Ishikawa (cell line): ENCODE measurements at regions not wholly inside any gene's neighbourhood (a gene's known extent, or its start where the extent isn't known, plus 50 kb on each side); places are given as distances from the start of the nearest gene placed in this dataset.

ENCODE experiments used
- CEBPB ChIP-seq: IDR thresholded peaks from 2 replicates; pipeline ENCODE4 v1.6.1; 2012
- CREB1 ChIP-seq: IDR thresholded peaks from 2 replicates; pipeline ENCODE4 v1.6.1; 2012; ENCODE audit warnings: low read depth
- EGR1 ChIP-seq: IDR thresholded peaks from 2 replicates; pipeline ENCODE4 v1.6.1; 2012
- EP300 ChIP-seq: IDR thresholded peaks from 2 replicates; pipeline ENCODE4 v1.6.1; 2012; ENCODE audit warnings: borderline replicate concordance
- FOXM1 ChIP-seq: IDR thresholded peaks from 2 replicates; pipeline ENCODE4 v1.6.1; 2012; ENCODE audit warnings: low read depth, borderline replicate concordance
- MAX ChIP-seq: IDR thresholded peaks from 2 replicates; pipeline ENCODE4 v1.6.1; 2012
- NFIC ChIP-seq: IDR thresholded peaks from 2 replicates; pipeline ENCODE4 v1.6.1; 2012
- RAD21 ChIP-seq: IDR thresholded peaks from 2 replicates; pipeline ENCODE4 v1.6.1; 2012; ENCODE audit warnings: low read depth
- REST ChIP-seq: IDR thresholded peaks from 2 replicates; pipeline ENCODE4 v1.6.1; 2012; ENCODE audit warnings: low read depth, mild to moderate bottlenecking
- TAF1 ChIP-seq: IDR thresholded peaks from 2 replicates; pipeline ENCODE4 v1.6.1; 2012; ENCODE audit warnings: low read depth, mild to moderate bottlenecking
- TCF12 ChIP-seq: IDR thresholded peaks from 2 replicates; pipeline ENCODE4 v1.6.1; 2012; ENCODE audit warnings: low read depth
- TEAD4 ChIP-seq: IDR thresholded peaks from 2 replicates; pipeline ENCODE4 v1.6.1; 2012
- YY1 ChIP-seq: IDR thresholded peaks from 2 replicates; pipeline ENCODE4 v1.6.1; 2012; ENCODE audit warnings: low read depth
- ZBTB7A ChIP-seq: IDR thresholded peaks from 2 replicates; pipeline ENCODE4 v1.6.1; 2012; ENCODE audit warnings: low read depth
- TF ChIP-seq, protein P1 (sequence below): IDR thresholded peaks from 2 replicates; pipeline ENCODE4 v1.6.1; 2012

DNA sequence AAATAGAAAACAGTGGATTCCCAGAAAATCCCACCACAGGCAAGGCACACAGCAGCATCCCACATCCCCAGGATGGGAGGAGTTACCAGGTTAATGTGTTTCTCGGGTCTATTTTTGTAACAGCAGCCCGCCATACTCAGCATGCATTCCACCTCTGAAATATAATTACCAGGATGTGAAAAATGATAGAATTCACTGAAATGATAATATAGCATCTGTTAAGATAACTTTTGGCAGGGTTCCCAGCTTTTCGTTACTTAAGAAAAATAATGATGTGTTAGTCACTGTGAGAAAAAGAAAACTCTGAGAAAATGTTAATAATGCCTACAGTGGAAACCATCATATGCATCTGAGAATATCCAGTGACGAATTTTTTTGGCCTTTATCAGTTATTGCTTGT lies 87.1 kb downstream of the VCX2 start:
- TF ChIP-seq REST (no peak), FOXM1 (no peak), TEAD4 (no peak), EGR1 (no peak)

- TF ChIP-seq NFIC (no peak), EP300 (no peak), RAD21 (no peak), CREB1 (no peak), YY1 (no peak), REST (no peak), TEAD4 (no peak), TAF1 (no peak), CEBPB (no peak), MAX (no peak), EGR1 (no peak), ZBTB7A (no peak), TCF12 (no peak), FOXM1 (no peak)
Measured at GRCh38 chrX:8083286-8083685, 87.8 kb downstream of the VCX2 start.

DNA sequence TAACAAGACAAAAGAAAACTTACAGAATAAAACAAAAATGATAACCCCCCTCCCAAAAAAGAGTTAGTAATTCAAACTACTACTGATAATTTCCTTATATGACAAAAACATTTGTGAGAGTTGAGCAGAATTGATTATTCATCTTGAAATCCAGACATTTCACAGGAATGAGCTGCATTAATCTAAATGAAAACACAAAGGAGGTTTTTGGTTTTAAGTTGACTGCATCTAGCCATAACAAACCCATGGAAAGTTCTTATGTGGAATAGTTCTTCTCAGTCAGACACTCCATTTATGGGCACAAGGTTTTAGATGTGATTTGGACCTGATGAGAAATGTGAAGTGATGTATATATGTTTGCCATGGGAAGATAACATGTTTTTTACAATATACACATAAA lies 95.4 kb downstream of the VCX2 start:
- TF ChIP-seq FOXM1 (no peak), MAX (no peak), ZBTB7A (no peak), EP300 (no peak)

GRCh38 chrX:8067754-8068462 lies 103.2 kb downstream of the VCX2 start:
- TF ChIP-seq ZBTB7A (no peak), RAD21 (no peak), EP300 (no peak), TEAD4 (no peak), MAX (no peak), CEBPB (no peak)

DNA sequence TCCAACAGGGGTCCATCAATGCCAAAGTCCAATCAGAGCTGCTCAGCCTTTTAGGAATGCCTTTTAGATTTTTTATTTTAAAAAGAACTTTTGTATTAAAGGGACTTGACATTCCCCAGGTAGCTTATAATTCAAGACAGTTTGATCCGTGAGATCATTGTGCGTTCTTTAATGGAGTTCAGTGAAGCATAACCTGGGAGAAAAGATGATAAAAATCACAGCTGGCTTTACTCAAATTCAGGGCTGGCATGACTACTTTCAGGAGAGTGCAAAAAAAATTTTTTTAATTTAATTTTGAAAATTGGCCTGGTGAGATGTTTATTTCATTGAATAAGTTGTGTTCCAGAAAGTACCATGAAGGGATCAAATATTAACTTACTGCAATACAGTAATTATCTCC lies 118.2 kb downstream of the VCX2 start:
- no peak for TF ChIP-seq REST
- TF ChIP-seq EP300 = no peak
- no peak for TF ChIP-seq YY1
- no peak for TF ChIP-seq CEBPB
- TF ChIP-seq FOXM1 = no peak
- TF ChIP-seq, protein P1, sequence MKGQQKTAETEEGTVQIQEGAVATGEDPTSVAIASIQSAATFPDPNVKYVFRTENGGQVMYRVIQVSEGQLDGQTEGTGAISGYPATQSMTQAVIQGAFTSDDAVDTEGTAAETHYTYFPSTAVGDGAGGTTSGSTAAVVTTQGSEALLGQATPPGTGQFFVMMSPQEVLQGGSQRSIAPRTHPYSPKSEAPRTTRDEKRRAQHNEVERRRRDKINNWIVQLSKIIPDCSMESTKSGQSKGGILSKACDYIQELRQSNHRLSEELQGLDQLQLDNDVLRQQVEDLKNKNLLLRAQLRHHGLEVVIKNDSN = no peak

DNA sequence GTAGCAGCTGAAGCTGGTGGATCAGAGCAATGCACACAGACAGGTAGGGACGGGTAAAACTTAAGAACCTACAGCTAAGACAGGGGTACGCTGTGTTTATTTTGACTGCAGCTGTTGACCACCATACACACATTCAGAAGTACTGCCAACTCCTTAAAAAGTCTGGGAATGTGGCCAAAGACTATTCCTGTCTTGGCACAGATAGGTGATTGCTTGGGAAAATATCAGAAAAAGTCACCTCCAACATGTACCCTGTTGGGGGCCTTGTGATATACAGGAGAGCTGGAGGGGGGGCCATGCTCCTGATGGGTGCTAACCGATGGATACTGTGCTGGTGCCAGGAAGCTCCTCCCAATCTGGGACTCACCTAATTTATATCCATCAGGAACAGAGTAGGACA lies 121.2 kb downstream of the VCX2 start:
- no peak for TF ChIP-seq YY1
- no peak for TF ChIP-seq TEAD4
- TF ChIP-seq EGR1 = no peak
- TF ChIP-seq FOXM1 = no peak
- no peak for TF ChIP-seq NFIC
- TF ChIP-seq CEBPB = no peak
- no peak for TF ChIP-seq ZBTB7A
- no peak for TF ChIP-seq TCF12
- TF ChIP-seq RAD21 = no peak
- TF ChIP-seq REST = no peak
- no peak for TF ChIP-seq MAX
- TF ChIP-seq EP300 = no peak
- TF ChIP-seq TAF1 = no peak
- TF ChIP-seq, protein P1 = no peak
- TF ChIP-seq CREB1 = no peak
